IPS-15b (cell line): ENCODE measurements at regions not wholly inside any gene's neighbourhood (a gene's known extent, or its start where the extent isn't known, plus 50 kb on each side); places are given as distances from the start of the nearest gene placed in this dataset.
"Not testable (repeated sequence)": the region's sequence is repeated elsewhere in the genome, so short reads cannot be mapped to it uniquely, and the experiment has no call there.

Experiments used
- H3K27me3 ChIP-seq: one replicate; pipeline ENCODE4 v1.6.1; 2013; ENCODE audit warnings: low read length; ENCODE audit not compliant: control insufficient read depth, insufficient read depth
- H3K36me3 ChIP-seq: one replicate; pipeline ENCODE4 v1.6.1; 2013; ENCODE audit warnings: low read length; ENCODE audit not compliant: control insufficient read depth, insufficient read depth
- H3K4me1 ChIP-seq: one replicate; pipeline ENCODE4 v1.6.1; 2013; ENCODE audit warnings: mild to moderate bottlenecking, low read length; ENCODE audit not compliant: control insufficient read depth, insufficient read depth
- H3K4me3 ChIP-seq: one replicate; pipeline ENCODE4 v1.5.1; 2013; ENCODE audit warnings: low read depth, low read length
- H3K9ac ChIP-seq: one replicate; pipeline ENCODE4 v1.6.1; 2013; ENCODE audit warnings: low read depth, mild to moderate bottlenecking, low read length
- H3K9me3 ChIP-seq: one replicate; pipeline ENCODE4 v1.6.1; 2013; ENCODE audit warnings: mild to moderate bottlenecking, low read length; ENCODE audit not compliant: control insufficient read depth, insufficient read depth

DNA sequence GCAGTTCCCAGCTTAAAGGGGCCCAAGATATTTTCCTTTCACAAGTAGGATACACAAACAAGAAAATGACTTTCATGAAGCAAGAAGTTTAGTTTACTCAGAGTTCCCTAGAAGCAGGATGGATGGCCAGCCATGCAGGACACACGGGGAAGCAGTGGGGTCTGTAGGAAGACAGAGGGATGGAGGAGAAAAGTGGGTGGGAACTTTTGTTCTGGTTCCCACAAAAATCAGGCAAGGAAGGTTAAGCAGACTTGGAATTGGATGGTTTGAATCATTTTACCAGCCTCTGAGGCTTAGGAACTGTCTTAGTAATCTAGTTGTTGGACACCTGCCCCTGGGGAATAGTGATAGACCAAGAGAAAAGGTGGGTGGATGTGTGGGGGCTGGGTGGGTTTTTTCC, 263.3 kb upstream of the VSTM2A start:
- Histone ChIP-seq H3K9me3 (no peaks in the 10 kb centered on the region), H3K9ac (no peak overlapping the region), H3K27me3 (no peaks in the 10 kb centered on the region), H3K4me3 (no peak overlapping the region), H3K36me3 (no peaks in the 10 kb centered on the region), H3K4me1 (peaks cover 8% of the 10 kb centered on the region)

DNA sequence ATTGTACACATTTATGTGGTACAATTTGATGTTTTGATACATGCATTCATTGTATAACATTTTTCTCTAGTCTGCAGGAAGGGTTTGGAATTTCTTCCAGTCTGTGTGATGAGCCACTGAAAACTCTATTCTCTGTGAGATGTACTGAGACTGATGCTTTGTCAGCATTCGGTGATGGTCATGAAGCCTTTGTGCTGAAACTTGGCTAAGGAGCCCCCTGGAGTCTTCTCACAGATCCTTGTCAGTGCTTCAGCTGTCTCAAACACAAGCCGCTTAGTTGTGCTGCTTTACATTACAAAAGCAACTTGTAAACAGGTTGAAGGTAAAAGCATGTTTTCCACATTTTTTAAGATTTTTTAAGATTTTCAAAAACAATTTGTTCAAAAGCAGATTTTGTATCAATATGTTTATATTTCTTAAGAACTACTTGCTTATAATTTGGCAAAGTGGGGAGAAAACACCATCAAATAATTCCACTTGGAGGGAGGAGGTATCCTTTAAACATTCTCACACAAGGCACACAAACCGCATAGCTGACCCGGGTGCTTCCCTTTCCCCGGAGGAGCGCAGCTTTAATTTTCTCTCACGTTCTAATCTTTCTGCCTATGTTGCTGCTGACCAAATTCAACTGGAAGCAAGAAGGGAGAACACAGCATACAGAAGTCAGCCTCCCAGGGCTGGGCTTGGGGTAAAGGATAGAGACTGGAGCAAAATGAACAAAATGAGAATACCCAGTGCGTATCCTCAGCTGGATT, 249.8 kb upstream of the VSTM2A start:
- Histone ChIP-seq H3K4me1 (peaks cover 8% of the 10 kb centered on the region), H3K4me3 (no peak overlapping the region), H3K9me3 (no peaks in the 10 kb centered on the region), H3K9ac (no peak overlapping the region), H3K36me3 (no peaks in the 10 kb centered on the region), H3K27me3 (no peaks in the 10 kb centered on the region)

DNA sequence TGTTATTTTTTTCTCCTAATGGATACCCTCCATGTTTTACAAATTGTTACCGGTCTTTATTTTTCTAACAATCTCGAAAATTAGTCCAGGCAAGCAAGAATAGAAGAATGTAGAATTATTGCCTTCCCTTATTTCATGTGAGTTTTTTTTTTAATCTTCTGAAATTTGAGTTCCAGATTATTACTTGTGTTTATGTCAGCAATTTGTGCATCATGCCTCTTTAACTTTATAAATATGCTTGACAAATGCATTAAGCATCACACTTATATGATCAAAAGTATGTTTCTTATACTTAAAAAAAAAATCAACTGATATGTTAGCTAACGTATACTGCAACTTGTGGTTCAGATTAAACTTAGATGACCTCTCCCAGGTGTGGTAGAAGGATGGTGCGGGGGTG, 242.7 kb upstream of the VSTM2A start:
- no peaks in the 10 kb centered on the region for H3K36me3 ChIP-seq
- H3K27me3 ChIP-seq, result no peaks in the 10 kb centered on the region
- H3K9me3 ChIP-seq, result no peaks in the 10 kb centered on the region
- H3K4me3 ChIP-seq, result no peak overlapping the region
- H3K9ac ChIP-seq, result no peak overlapping the region
- H3K4me1 ChIP-seq, result no peaks in the 10 kb centered on the region

DNA sequence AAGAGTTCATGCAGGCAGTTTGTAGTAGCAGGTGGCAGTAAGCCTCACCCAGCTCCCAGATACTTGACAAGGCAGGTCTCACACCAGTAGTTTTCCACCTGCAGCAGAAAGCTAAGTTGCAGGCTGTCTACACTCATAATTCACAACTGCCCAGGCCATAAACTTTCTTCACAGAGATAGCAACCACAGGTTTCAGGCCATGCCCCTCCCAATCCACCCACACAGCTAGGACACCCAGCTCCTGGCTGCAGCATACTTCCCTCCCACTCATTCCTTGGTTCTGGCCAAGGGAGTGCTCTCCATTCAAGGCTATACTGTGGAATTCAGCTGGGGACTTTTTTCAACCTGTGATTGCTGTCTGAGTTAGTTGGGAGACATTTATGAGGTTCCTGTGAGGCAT, 226.2 kb upstream of the VSTM2A start:
- H3K36me3 ChIP-seq, H3K9me3 ChIP-seq, H3K4me3 ChIP-seq, H3K9ac ChIP-seq, H3K27me3 ChIP-seq, H3K4me1 ChIP-seq: not testable (repeated sequence)

DNA sequence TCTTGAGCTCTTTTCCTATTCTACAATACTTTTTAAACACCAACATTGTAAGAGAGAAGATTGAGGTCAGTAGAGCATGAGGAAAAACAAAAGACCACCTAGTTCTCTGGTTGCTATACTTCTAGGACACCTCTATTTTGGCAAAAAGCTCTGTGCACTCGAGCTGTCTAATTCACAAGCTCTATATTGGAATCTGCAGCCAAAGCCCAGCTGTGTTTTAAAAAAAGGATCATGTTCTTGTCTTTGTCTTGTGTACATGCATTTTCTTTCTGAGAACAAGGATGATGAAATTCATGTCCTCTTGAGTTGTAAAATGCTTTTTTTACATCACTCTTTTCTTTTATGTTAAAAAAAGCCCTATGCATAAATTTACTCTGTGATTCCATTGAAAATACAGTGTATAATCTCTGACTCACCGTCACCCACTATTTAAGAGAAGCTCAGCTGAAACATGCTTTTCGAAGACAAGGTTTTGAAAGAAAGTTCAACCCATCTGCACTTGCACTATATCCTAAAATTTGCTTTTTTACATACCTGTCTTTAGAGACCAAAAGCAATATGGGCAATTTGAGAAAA, 215.5 kb upstream of the VSTM2A start:
- no peaks in the 10 kb centered on the region for H3K27me3 ChIP-seq
- H3K4me1 ChIP-seq, result no peaks in the 10 kb centered on the region
- H3K36me3 ChIP-seq, result no peaks in the 10 kb centered on the region
- no peak overlapping the region for H3K4me3 ChIP-seq
- peaks cover 3% of the 10 kb centered on the region for H3K9me3 ChIP-seq
- no peak overlapping the region for H3K9ac ChIP-seq

- no peak overlapping the region for H3K9ac ChIP-seq
- no peaks in the 10 kb centered on the region for H3K36me3 ChIP-seq
- H3K4me3 ChIP-seq, result no peak overlapping the region
- no peaks in the 10 kb centered on the region for H3K27me3 ChIP-seq
- peaks cover 5% of the 10 kb centered on the region for H3K4me1 ChIP-seq
- no peaks in the 10 kb centered on the region for H3K9me3 ChIP-seq
Measured at GRCh38 chr7:54330216-54330800, 211.9 kb upstream of the VSTM2A start.

DNA sequence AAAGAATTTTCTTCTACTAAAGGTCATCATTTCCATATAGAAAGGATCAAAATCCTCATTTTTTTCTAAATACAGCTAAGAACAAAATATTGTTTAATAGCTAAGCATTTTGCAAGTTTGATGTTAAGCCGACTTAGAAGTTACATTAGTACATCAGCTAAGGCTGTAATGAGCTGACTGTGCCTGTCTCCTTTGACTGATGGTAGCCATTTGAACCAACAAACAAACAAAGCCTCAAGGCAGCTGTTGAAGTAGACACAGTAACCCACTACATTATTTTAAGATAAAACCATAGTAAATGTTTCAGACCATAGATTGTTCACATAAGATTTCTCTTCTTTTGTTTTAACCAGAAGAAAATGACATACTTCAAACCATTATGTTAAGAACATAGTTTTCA, 210.9 kb upstream of the VSTM2A start:
- Histone ChIP-seq H3K9ac (no peak overlapping the region), H3K4me3 (no peak overlapping the region), H3K27me3 (no peaks in the 10 kb centered on the region), H3K4me1 (peaks cover 5% of the 10 kb centered on the region), H3K36me3 (no peaks in the 10 kb centered on the region), H3K9me3 (no peaks in the 10 kb centered on the region)

DNA sequence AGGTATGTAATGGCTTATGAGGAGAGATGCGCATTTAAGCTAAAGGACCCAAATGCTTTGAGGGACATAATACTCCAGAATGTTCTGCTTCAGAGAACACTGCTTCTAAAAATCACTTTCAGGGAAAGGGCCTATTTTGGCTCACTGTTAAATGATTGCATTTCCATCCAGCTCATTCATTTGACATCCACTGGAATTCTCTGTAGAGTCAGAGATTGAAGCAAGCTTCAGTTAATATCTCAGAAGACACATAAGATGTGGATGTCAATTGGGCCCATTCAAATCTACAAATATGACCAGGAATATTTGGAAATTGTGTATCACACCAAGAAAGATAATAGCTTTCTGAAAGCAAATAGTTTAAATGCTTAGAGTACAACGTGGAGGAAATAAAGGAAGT, 209.9 kb upstream of the VSTM2A start:
- H3K9me3 ChIP-seq, result no peaks in the 10 kb centered on the region
- no peaks in the 10 kb centered on the region for H3K36me3 ChIP-seq
- H3K27me3 ChIP-seq, result no peaks in the 10 kb centered on the region
- H3K4me1 ChIP-seq, result peaks cover 5% of the 10 kb centered on the region
- H3K9ac ChIP-seq, result no peak overlapping the region
- no peak overlapping the region for H3K4me3 ChIP-seq

- Histone ChIP-seq H3K27me3 (no peaks in the 10 kb centered on the region), H3K36me3 (no peaks in the 10 kb centered on the region), H3K4me3 (no peak overlapping the region), H3K9ac (no peak overlapping the region), H3K9me3 (no peaks in the 10 kb centered on the region), H3K4me1 (peaks cover 5% of the 10 kb centered on the region)
Measured at GRCh38 chr7:54333952-54334351, 208.2 kb upstream of the VSTM2A start.

- Histone ChIP-seq H3K36me3 (no peaks in the 10 kb centered on the region), H3K4me3 (no peak overlapping the region), H3K9ac (no peak overlapping the region), H3K4me1 (peaks cover 5% of the 10 kb centered on the region), H3K9me3 (no peaks in the 10 kb centered on the region), H3K27me3 (no peaks in the 10 kb centered on the region)
Measured at GRCh38 chr7:54336800-54337199, 205.4 kb upstream of the VSTM2A start.

GRCh38 chr7:54337466-54337865, 204.7 kb upstream of the VSTM2A start:
- Histone ChIP-seq H3K4me1 (peaks cover 1% of the 10 kb centered on the region), H3K9me3 (no peaks in the 10 kb centered on the region), H3K9ac (no peak overlapping the region), H3K36me3 (no peaks in the 10 kb centered on the region), H3K4me3 (no peak overlapping the region), H3K27me3 (no peaks in the 10 kb centered on the region)

DNA sequence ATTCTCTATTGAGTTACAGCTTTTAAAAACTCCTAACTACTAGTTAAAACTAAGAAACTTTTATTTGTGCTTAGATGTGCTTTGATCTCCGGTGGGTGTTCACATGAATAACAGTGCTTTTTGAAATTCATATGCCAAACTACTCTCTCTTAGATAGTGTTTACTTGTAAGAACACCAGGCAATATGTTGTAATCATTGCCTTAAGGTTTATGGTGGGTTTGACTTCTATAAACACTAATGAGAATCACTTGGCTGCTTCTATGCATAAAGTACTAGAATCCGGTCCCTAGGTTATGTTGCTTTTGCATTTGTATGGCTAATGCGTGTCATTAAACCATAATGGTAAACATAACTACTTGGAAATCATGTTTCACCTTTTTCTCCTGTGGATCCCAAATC, 203.9 kb upstream of the VSTM2A start:
- H3K9me3 ChIP-seq, result no peaks in the 10 kb centered on the region
- no peak overlapping the region for H3K4me3 ChIP-seq
- no peaks in the 10 kb centered on the region for H3K27me3 ChIP-seq
- no peaks in the 10 kb centered on the region for H3K4me1 ChIP-seq
- no peaks in the 10 kb centered on the region for H3K36me3 ChIP-seq
- no peak overlapping the region for H3K9ac ChIP-seq
